Lung (tissue), 11 donors: ENCODE measurements at regions not wholly inside any gene's neighbourhood (a gene's known extent, or its start where the extent isn't known, plus 50 kb on each side); places are given as distances from the start of the nearest gene placed in this dataset.

Experiments
- ATAC-seq: fragments of 200-7000 bp; cut with Tn5 transposase; one replicate; pipeline ENCODE4 v1.9.1; 2020; ENCODE audit warnings: moderate number of reproducible peaks; ENCODE audit not compliant: insufficient read depth, low FRiP score
- DNase-seq, 3 donors: peaks; one replicate each; pipeline ENCODE4 v3.0.0-alpha.2; 2013 to 2017
- H3K27ac ChIP-seq, 2 donors: one replicate each; pipeline ENCODE4 v1.5.1; 2013; ENCODE audit warnings: mild to moderate bottlenecking in 2 of 2, moderate library complexity in 2 of 2, control low read depth in 1 of 2, inconsistent platforms in 1 of 2, low read depth in 1 of 2, low read length in 1 of 2
- H3K27me3 ChIP-seq, 3 donors: one replicate each; pipeline ENCODE4 v1.5.1; 2013; ENCODE audit warnings: low read length in 2 of 3; ENCODE audit not compliant: control insufficient read depth in 3 of 3, insufficient read depth in 3 of 3
- H3K36me3 ChIP-seq, 4 donors: one replicate each; pipeline ENCODE4 v1.5.1; 2013; ENCODE audit warnings: low read length in 4 of 4, mild to moderate bottlenecking in 1 of 4, moderate library complexity in 1 of 4; ENCODE audit not compliant: control insufficient read depth in 4 of 4, insufficient read depth in 4 of 4
- H3K4me1 ChIP-seq, 5 donors: one replicate each; pipeline ENCODE4 v1.5.1; 2013; ENCODE audit warnings: low read length in 5 of 5, mild to moderate bottlenecking in 2 of 5, moderate library complexity in 1 of 5; ENCODE audit not compliant: control insufficient read depth in 5 of 5, insufficient read depth in 5 of 5
- H3K4me3 ChIP-seq: one replicate; pipeline ENCODE4 v1.5.1; 2013; ENCODE audit warnings: mild to moderate bottlenecking, control low read depth, moderate library complexity
- H3K9ac ChIP-seq, 2 donors: one replicate each; pipeline ENCODE4 v1.5.1; 2013; ENCODE audit warnings: low read length in 2 of 2, control low read depth in 1 of 2; ENCODE audit not compliant: insufficient read depth in 1 of 2
- H3K9me3 ChIP-seq, 4 donors: one replicate each; pipeline ENCODE4 v1.5.1; 2013; ENCODE audit warnings: low read length in 3 of 4, mild to moderate bottlenecking in 1 of 4, moderate library complexity in 1 of 4; ENCODE audit not compliant: control insufficient read depth in 4 of 4, insufficient read depth in 3 of 4
- CTCF ChIP-seq: IDR thresholded peaks from 2 replicates; pipeline ENCODE4 v1.5.1; 2012; ENCODE audit warnings: mild to moderate bottlenecking; ENCODE audit errors: control extremely low read depth, extremely low read depth
- WGBS, 2 donors: extraction: QIAGEN DNeasy Blood & Tissue Kit; methylation state at CpG; one replicate each; pipeline ENCODE4 v1.1.7; 2013; 5-methylcytosine and 5-hydroxymethylcytosine counted together
- donor health status: control.
- donor health status: control.
- donor health status: Bipolar disorder and iron deficiency.
- donor health status: healthy.
- donor health status: DM: yes; HTN: yes; CAD: no.

- H3K9me3 ChIP-seq, result peaks cover 0 to 3% (median 0%) of the 10 kb centered on the region in 4 donors
- WGBS, 2 donors, result 86 to 95% methylated on average over 3 of the region's 3 CpGs
Measured at GRCh38 chr2:133801946-133802345, 233.7 kb upstream of the NCKAP5 start.

DNA sequence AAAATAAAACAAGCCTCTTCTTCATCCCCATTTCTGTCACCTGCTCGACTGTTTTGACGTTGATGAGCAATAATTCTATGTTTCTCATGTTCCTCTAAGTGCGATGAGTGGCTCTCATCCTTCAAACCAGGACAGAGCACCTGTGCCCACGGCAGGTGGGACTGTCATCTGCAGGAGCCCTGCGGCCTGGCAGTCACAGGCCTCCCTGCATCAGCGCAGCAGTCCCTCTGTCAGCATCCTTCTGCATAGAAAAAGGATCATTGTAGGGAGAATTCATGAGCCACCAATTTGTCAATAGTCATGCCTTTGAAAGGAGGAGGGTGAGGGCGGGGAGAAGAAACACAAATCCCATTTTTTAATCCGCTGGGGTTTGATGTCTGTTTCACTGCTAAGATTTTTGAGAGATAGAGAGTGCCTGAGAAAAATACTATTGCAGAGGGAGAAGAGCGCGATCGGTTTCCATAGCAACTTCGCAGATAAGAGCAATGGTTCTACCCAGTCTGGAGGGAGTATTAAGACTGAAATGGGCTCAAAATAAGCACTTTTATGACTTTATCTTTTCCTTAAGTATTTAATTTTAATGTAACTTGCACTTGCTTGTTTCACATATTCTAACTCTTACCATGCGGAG is 234.3 kb upstream of the NCKAP5 start:
- no peak for TF ChIP-seq CTCF
- DNase-seq, result no peak
- Histone ChIP-seq H3K27me3 (no peaks in the 10 kb centered on the region), H3K9me3 (peaks cover 0 to 4% (median 0%) of the 10 kb centered on the region in 4 donors), H3K36me3 (no peaks in the 10 kb centered on the region), H3K4me3 (no peak overlapping the region), H3K4me1 (no peaks in the 10 kb centered on the region), H3K27ac (no peak overlapping the region), H3K9ac (no peak overlapping the region)
- 81 to 91% methylated on average over 13 of the region's 13 CpGs for WGBS, 2 donors
- ATAC-seq, result no peak

More at GRCh38 chr2:133801946-133802345, 233.7 kb upstream of the NCKAP5 start:
- H3K9ac ChIP-seq, result no peak overlapping the region
- ATAC-seq (no peak), DNase-seq (no peak)
- H3K27me3 ChIP-seq, result no peaks in the 10 kb centered on the region
- H3K4me1 ChIP-seq, result no peaks in the 10 kb centered on the region
- no peak overlapping the region for H3K27ac ChIP-seq
- H3K36me3 ChIP-seq, result no peaks in the 10 kb centered on the region
- no peak overlapping the region for H3K4me3 ChIP-seq
- no peak for TF ChIP-seq CTCF

- Histone ChIP-seq H3K9ac (no peak overlapping the region), H3K27me3 (no peaks in the 10 kb centered on the region), H3K27ac (no peak overlapping the region), H3K36me3 (no peaks in the 10 kb centered on the region), H3K4me3 (no peak overlapping the region), H3K9me3 (peaks cover 0 to 3% (median 0%) of the 10 kb centered on the region in 4 donors), H3K4me1 (no peaks in the 10 kb centered on the region)
- WGBS, 2 donors, result 91 to 93% methylated on average over 5 of the region's 5 CpGs
- DNase-seq (no peak), ATAC-seq (no peak)
- no peak for TF ChIP-seq CTCF
Measured at GRCh38 chr2:133806564-133806963, 238.3 kb upstream of the NCKAP5 start.

GRCh38 chr2:133809485-133809884 is 241.2 kb upstream of the NCKAP5 start:
- no peak overlapping the region for H3K9ac ChIP-seq
- no peaks in the 10 kb centered on the region for H3K4me1 ChIP-seq
- 71 to 84% methylated on average over 1 of the region's 1 CpG for WGBS, 2 donors
- H3K27me3 ChIP-seq, result no peaks in the 10 kb centered on the region
- TF ChIP-seq CTCF, result no peak
- DNase-seq (no peak), ATAC-seq (no peak)
- peaks cover 0 to 3% (median 0%) of the 10 kb centered on the region in 4 donors for H3K9me3 ChIP-seq
- H3K27ac ChIP-seq, result no peak overlapping the region
- no peak overlapping the region for H3K4me3 ChIP-seq
- H3K36me3 ChIP-seq, result no peaks in the 10 kb centered on the region
